SU-DHL-6 (cell line): ENCODE measurements at regions not wholly inside any gene's neighbourhood (a gene's known extent, or its start where the extent isn't known, plus 50 kb on each side); places are given as distances from the start of the nearest gene placed in this dataset.

Source experiments
- H2AFZ ChIP-seq: fragments of 200-600 bp; sonication (generic); 2 replicates; pipeline ENCODE4 v1.6.1; 2014; ENCODE audit warnings: low read depth, mild to moderate bottlenecking, moderate library complexity, mixed read lengths, antibody characterized with exemption, low read length; ENCODE audit not compliant: severe bottlenecking
- H3F3A ChIP-seq: fragments of 200-600 bp; shearing (Covaris generic); 2 replicates; pipeline ENCODE4 v1.6.0; 2016; ENCODE audit warnings: antibody characterized with exemption, mild to moderate bottlenecking; ENCODE audit not compliant: insufficient read depth
- H3K27ac ChIP-seq: fragments of 200-600 bp; sonication (generic); 2 replicates; pipeline ENCODE4 v1.5.1; 2016; ENCODE audit warnings: low read depth, mild to moderate bottlenecking, low read length, moderate library complexity, mixed read lengths
- H3K27me3 ChIP-seq: fragments of 200-600 bp; sonication (generic), shearing (Covaris generic); 2 replicates; pipeline ENCODE4 v1.6.0; 2014; ENCODE audit warnings: mild to moderate bottlenecking, low read length
- H3K36me3 ChIP-seq: fragments of 200-600 bp; sonication (generic); 2 replicates; pipeline ENCODE4 v1.6.1; 2014; ENCODE audit warnings: mild to moderate bottlenecking, low read length, mixed read lengths
- H3K4me2 ChIP-seq: fragments of 300-600, 200-600 bp; shearing (Covaris generic), sonication (generic); 2 replicates; pipeline ENCODE4 v1.6.0; 2014; ENCODE audit warnings: low read length, low read depth, mild to moderate bottlenecking; ENCODE audit not compliant: poor library complexity, severe bottlenecking
- H3K4me3 ChIP-seq: fragments of 200-600 bp; sonication (generic); 2 replicates; pipeline ENCODE4 v1.5.1; 2014; ENCODE audit warnings: antibody characterized with exemption, low read length, mild to moderate bottlenecking, mixed read lengths; ENCODE audit not compliant: insufficient read depth, poor library complexity, severe bottlenecking
- H3K79me2 ChIP-seq: fragments of 200-600 bp; sonication (generic); 2 replicates; pipeline ENCODE4 v1.6.1; 2014; ENCODE audit warnings: mild to moderate bottlenecking, low read length, moderate library complexity; ENCODE audit not compliant: insufficient read depth
- H3K9ac ChIP-seq: fragments of 200-600 bp; sonication (generic); 2 replicates; pipeline ENCODE4 v1.7.0; 2014; ENCODE audit warnings: mild to moderate bottlenecking, low read length
- H3K9me2 ChIP-seq: fragments of 200-600 bp; sonication (generic); replicated peaks from 2 replicates; pipeline ENCODE4 v1.6.1; 2014; ENCODE audit warnings: low read length; ENCODE audit not compliant: insufficient read depth
- H3K9me3 ChIP-seq: fragments of 200-600 bp; sonication (generic); 2 replicates; pipeline ENCODE4 v1.6.1; 2014; ENCODE audit warnings: low read length, mixed read lengths; ENCODE audit not compliant: insufficient read depth
- H4K20me1 ChIP-seq: fragments of 200-600 bp; sonication (generic); 2 replicates; pipeline ENCODE4 v1.6.1; 2014; ENCODE audit warnings: low read depth, mild to moderate bottlenecking, antibody characterized with exemption, low read length, moderate library complexity, mixed read lengths
- EZH2phosphoT487 ChIP-seq: fragments of 200-600 bp; sonication (generic), shearing (Covaris generic); conservative IDR thresholded peaks from 2 replicates; pipeline ENCODE4 v1.6.1; 2018; ENCODE audit warnings: mild to moderate bottlenecking, antibody characterized with exemption, low read length, moderate library complexity, mixed read lengths
- TF ChIP-seq, protein P1 (sequence below): fragments of 200-600 bp; sonication (generic); IDR thresholded peaks from one replicate; pipeline ENCODE4 v1.5.1; 2017; ENCODE audit warnings: antibody characterized with exemption, mild to moderate bottlenecking, low read length, moderate library complexity; ENCODE audit not compliant: insufficient read depth, poor library complexity, severe bottlenecking

DNA sequence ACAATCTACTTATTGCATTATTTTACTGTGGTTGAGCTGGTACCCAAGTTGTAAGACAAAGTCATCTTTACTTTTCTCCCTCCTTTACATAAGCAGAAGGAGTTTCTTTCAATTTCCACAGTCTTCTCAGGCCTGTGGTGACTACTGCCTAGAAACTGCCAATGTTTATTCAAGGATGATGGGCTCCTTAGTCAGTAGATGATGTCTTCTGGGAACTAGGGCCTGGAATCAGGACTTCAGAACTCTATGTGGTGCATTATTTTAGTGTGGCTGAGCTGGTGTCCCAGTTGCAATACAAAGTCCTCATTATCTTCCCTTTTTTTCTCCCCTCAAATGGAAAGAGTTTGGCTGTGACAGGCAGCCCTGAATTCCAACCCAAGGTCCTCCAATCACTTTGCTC is 1762.5 kb downstream of the SI start:
- Histone ChIP-seq H3K27ac (no peak overlapping the region), H4K20me1 (no peaks in the 10 kb centered on the region), H3K9me2 (no peaks in the 10 kb centered on the region), H3K4me3 (no peak overlapping the region), H3K4me2 (no peak overlapping the region), H3F3A (no peaks in the 10 kb centered on the region), H3K9ac (no peak overlapping the region), H3K79me2 (no peaks in the 10 kb centered on the region), H3K36me3 (no peaks in the 10 kb centered on the region), H3K27me3 (no peaks in the 10 kb centered on the region), H2AFZ (peak overlapping the region; percentile 31), H3K9me3 (no peaks in the 10 kb centered on the region)
- no peak for TF ChIP-seq EZH2phosphoT487
- TF ChIP-seq, protein P1, sequence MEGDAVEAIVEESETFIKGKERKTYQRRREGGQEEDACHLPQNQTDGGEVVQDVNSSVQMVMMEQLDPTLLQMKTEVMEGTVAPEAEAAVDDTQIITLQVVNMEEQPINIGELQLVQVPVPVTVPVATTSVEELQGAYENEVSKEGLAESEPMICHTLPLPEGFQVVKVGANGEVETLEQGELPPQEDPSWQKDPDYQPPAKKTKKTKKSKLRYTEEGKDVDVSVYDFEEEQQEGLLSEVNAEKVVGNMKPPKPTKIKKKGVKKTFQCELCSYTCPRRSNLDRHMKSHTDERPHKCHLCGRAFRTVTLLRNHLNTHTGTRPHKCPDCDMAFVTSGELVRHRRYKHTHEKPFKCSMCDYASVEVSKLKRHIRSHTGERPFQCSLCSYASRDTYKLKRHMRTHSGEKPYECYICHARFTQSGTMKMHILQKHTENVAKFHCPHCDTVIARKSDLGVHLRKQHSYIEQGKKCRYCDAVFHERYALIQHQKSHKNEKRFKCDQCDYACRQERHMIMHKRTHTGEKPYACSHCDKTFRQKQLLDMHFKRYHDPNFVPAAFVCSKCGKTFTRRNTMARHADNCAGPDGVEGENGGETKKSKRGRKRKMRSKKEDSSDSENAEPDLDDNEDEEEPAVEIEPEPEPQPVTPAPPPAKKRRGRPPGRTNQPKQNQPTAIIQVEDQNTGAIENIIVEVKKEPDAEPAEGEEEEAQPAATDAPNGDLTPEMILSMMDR, result no peak

DNA sequence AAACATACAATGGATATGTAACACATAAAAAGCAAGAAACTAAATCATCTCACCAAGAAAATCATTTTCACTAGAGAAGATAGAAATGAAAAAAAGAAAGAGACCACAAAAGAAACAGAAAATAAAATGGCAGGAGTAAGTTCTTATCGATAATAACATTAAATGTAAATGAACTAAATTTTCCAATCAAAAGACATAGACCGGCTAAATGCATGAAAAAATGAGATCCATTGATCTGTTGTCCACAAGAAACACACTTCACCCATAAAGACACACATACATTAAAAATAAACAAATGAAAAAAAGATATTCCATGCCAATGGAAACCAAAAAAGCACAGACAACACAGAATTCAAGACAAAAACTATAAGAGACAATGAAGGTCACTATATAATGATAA is 1771.9 kb downstream of the SI start:
- Histone ChIP-seq H2AFZ (no peak overlapping the region), H3K9me3 (peaks cover 12% of the 10 kb centered on the region; the same call in 1 of the 2 replicates), H3K36me3 (no peaks in the 10 kb centered on the region), H3K27ac (no peak overlapping the region), H3K4me3 (no peak overlapping the region), H3K4me2 (no peak overlapping the region), H4K20me1 (no peaks in the 10 kb centered on the region), H3K79me2 (no peaks in the 10 kb centered on the region), H3K9me2 (no peaks in the 10 kb centered on the region), H3K27me3 (no peaks in the 10 kb centered on the region), H3K9ac (no peak overlapping the region), H3F3A (no peaks in the 10 kb centered on the region; the same call in 1 of the 2 replicates)
- no peak for TF ChIP-seq EZH2phosphoT487
- TF ChIP-seq, protein P1, result no peak

DNA sequence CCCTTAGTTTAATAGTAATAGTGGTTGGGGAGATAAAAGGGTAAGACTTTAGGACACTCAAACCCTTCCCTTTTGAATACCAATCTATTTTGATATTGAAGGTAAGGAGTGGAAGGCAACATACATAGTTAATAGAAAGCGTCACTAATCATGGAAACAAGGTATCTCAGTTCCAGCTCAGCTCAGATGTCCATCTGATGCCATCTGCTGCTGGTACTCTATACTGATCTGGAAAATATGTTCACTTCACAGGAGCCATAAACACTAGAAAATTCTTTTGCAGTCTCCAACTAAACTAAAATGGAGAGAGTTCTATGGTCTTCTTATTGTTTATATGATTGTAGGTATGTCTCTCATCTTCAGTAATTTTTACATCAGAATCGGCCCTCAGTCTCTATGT is 1777.1 kb downstream of the OTOL1 start:
- Histone ChIP-seq H3K4me2 (no peak overlapping the region), H4K20me1 (no peaks in the 10 kb centered on the region), H3K9me3 (peaks cover 8% of the 10 kb centered on the region; the same call in 1 of the 2 replicates), H3K79me2 (no peaks in the 10 kb centered on the region), H3F3A (no peaks in the 10 kb centered on the region), H3K9me2 (no peaks in the 10 kb centered on the region), H3K36me3 (no peaks in the 10 kb centered on the region), H3K27me3 (no peaks in the 10 kb centered on the region), H3K27ac (no peak overlapping the region), H3K9ac (no peak overlapping the region), H2AFZ (peak overlapping the region; percentile 21), H3K4me3 (no peak overlapping the region)
- TF ChIP-seq, protein P1, result no peak
- TF ChIP-seq EZH2phosphoT487, result no peak
